ENCODE measurements at regions not wholly inside any gene's neighbourhood (a gene's known extent, or its start where the extent isn't known, plus 50 kb on each side); places are given as distances from the start of the nearest gene placed in this dataset.

DNA sequence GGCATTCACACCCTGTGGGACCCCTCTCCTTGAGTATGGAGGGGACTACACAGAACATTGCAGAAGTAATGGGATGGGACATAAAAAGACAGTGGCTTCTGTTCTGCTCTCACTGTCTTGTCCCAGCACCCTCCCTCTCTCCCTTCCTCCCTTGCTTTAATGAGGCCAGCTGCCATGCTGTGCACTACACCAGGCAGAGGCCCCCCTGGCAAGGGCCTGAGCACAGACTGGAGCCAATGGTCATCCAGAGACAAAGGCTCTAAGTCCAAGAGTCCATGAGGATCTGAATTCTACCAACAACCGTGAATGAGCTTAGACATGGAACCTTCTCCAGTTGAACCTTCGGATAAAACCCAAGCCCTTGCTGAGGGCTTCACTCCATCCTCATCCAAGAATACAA, 263.0 kb downstream of the NDUFA10 start:
- DNase-seq (ENCODE audit: low read depth) = no peak

DNA sequence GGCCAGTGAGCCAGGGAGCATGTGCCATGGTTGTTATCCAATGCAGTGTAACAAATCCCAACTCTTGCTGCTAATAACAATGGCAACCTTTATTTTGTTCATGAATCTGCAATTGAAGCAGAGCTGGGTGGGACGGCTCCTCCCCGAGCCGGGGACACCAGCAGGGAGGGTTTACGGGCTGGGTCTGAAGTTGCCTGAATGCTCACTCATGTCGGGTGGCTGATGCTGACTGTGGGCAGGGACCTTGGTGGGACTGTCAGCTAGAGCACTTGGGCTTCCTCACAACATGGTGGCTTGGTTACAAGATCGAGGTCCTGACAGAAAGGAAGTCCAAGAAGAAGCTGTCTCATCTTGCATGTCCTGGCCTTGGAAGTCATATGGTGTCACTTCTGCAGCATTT, 264.5 kb downstream of the NDUFA10 start:
- DNase-seq (ENCODE audit: low read depth) = no peak

DNA sequence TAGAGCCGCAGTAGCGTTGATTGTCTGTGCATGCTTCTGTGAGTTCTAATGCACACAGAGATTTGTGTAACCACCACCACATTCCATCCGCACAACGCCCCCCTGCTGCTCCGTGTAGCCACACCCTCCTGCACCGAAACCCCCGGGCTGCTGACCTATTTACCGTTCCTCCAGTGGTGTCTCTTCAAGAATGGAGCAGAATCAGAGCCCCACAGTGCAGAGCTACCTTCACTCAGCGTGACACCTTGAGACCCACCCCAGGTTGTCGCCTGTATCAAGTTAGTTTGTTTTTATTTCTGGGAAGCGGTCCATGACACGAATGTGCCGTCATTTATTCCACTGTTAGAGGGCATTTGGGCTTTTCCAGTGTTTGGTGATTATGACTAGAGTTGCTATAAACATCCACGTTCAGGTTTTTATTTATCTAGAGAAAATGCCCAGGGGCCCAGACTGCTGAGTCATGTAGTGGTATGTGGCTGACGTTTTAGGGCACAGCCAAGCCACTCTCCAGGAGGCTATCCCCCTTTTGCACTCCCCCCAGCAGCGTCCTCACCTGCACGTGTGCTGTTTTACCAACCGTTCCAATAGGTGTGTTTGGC, 266.8 kb downstream of the NDUFA10 start:
- no peak for DNase-seq (ENCODE audit: low read depth)

DNA sequence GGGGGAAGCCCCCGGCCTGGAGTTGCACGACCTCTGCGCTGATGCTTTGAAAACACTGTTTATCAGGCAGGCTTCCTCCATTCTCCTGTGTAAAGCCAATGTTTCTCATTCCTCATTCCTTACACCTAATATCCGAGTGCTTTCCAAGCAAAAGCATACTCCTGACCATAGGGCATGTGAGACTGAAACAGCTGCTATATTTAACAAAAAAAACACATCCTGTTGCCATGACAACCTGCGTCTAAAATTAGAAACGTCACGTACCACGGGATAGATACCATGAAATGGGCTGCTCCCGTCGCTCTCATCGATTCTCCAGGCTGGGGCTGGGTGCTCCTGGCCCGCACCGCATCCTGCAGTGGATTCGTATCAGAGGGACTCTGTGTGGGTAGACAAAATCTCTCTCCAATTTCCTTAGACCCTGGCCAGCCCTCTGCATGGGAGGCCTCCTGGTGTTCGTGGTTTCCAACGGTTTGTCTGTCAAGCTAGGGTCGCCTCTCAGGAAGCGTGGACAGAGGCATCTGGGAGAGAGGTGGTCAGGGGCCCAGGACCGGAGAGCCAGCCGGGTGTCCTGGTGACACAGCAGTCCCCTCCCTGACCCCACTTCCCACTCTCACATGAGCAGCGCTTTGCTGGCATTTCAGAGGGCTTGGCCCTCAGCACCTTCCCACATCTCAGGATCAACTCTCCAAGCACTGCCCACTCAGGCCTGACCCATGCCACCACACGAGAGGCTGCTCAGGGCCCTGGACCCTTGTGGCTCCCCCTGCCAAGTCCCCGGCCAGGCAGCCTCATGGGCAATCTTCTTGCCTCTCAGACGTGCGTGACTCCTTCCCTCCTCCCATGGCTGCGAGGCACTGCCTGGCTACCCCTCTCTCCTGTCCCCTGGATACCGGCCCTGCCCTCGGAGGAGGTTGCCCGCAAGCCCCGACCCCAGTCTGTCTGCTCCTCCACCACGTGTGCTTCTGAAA, 268.1 kb downstream of the NDUFA10 start:
- no peak for DNase-seq (ENCODE audit: low read depth)

DNA sequence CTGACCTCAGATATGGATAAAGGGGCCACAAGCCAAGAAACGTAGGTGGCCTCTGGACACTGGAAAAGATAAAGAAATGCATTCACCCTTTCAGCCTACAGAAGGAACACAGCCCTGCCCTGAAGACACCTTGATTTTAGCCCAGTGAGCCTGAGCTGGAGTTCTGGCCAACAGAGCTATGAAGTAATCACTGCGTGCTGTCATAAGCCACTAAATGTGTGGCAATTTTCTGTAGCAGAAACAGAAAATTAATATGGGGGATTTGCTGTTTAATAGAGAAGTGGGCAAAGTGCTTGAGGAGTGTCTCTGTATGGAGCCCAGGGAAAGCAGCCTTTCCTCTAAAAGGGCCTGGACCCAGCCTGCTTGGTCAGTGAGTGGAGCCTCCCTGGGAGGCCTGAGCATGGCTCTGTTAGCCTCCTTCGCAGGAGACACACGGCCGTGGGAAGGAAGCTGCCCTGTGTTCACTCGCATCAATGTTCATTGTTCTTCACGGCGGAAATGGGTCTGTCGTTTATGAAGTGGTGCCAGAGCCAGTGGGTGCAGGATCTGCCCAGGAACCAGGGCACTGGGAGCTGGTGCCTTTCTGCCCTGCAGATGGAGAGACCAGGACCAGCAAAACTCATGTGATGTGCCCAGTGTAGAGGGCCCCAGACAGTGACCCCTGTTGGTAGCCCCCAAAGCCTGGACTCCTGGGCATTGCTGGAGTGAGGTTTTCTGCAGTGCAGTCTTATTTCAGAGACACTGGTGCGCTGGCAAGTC, 268.9 kb downstream of the NDUFA10 start:
- no peak for DNase-seq (ENCODE audit: low read depth)

DNA sequence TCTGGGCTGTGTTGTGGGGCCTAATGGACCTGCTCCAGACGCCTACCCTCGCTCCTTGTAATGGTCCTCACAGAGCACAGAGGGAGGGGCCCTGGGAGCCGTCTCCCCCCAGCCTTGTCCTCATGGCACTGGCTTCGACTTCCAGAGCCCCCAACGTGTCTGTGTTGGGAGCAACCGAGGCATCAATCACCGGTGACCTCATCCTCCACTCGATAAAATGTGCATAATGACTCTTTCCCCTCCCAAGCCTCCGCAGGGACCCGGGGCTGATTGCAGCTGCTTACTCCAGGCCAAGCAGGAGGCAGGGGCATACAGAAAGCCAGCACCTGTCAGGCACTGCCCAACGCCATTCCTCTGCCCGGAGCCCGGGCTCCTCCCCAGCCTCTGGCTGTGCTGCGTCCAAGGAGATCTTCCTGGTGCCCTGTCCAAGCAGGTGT, 271.7 kb downstream of the NDUFA10 start:
- no peak for DNase-seq (ENCODE audit: low read depth)

GRCh38 chr2:239752951-239753350, 272.2 kb downstream of the NDUFA10 start:
- DNase-seq (ENCODE audit: low read depth) = no peak

GRCh38 chr2:239751679-239752355, 273.3 kb downstream of the NDUFA10 start:
- peak; percentile 23 for DNase-seq (ENCODE audit: low read depth)

DNA sequence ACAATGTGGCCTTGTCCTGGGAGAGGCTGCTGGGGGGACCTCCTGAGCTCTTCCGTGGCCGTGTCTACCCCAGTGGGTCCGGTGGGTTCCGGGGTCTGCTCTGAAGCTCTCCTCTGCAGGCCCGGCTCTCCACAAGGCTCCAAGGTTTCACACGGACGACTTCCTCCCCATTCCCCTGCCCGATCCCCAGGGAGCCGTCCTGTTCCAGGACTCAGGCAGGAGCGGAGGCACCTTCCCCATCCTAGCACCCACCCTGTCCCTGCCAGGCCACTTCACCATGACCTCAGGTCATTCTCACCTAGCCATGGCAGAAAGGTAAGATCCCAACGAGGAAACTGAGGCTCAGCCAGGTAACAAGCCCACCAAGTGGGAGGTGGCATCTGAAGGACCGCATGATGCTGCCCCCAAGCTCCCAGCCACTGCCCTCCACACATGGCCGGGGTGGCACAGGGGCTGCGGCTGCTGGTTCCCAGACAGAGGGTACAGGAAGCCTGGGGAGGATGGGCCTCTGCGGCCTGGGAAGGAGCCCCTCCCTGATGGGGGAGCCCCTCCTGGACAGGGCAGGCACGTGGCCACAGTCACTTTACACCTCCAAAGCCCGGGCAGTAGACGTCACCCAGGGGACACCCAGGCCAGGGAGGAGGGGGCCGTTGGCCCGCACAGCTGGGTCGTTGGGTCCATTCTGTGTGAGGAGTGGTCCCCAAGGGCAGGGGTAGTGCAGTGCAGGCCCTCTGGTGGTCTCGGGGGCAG, 274.0 kb downstream of the NDUFA10 start:
- DNase-seq (ENCODE audit: low read depth) = no peak

- DNase-seq (ENCODE audit: low read depth) = no peak
These were observed 274.9 kb downstream of the NDUFA10 start for GRCh38 chr2:239750045-239750835.

DNA sequence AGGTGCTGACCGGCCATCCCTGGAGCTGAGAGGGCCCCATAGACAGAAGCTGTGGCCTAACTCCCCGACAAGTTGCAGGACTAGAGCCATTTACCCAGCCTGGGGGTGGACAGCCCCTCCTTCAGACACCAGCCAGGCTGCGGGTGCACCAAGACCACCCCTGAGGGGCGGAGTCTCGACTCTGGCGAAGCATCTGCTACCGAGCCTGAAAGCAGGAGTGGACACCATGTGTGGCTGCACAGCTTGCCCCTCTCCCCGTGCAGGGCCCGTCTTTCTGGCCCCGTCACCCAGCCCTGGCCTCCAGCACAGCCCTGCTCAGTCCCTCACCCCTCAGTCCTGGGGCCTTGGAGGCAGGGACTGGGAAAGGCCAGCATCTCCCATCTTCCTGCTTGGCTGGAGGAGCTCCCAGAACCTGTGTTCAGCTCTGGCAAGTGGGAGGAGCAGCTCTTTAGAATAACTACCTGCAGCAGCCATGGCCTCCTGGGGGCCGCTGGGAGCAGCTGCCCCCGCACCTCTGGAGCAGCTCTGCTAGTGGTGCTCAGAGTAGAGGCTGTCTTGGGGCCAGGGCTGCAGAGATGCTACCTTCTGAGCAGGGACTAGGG, 275.8 kb downstream of the NDUFA10 start:
- DNase-seq (ENCODE audit: low read depth) = no peak

- no peak for DNase-seq (ENCODE audit: low read depth)
These were observed 276.3 kb downstream of the NDUFA10 start for GRCh38 chr2:239748811-239749210.

DNA sequence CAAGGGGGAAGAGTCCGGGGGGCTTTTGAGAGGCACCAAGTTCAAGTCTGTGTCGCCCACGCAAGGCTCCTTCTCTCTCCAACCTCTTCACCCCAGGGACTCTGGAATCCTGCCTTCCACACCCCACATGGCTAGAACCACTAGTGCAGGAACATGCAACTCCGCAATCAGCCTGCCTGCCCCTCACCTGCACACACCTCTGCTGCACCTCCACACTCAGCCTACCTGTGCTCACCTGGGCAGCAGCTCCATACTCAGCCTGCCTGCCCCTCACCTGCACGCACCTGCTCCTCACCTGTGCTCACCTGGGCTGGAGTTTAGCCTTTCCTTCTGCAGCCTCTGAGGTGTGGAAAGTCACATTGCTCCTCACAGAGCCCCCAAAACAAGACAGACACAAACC, 277.4 kb downstream of the NDUFA10 start:
- DNase-seq (ENCODE audit: low read depth) = no peak

DNA sequence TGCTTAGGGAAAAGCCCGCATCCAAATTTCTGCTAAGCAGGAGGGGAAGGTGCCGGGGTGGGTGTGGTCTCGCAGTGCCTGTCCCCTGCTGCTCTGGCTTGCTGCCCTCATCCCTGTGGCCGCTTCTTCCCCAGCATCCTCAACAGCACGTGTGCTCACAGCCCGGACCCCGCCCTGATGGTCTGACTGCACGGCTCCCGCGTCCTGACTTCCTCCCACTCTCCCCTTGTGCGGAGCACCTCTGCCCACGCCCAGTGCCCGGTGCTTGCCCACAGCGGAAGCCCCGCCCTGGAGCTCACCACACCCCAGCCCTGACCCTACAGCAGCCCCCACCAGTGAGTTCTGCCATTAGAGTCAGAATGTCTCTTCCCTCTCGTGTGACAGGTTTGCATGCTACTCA, 277.9 kb downstream of the NDUFA10 start:
- no peak for DNase-seq (ENCODE audit: low read depth)

DNA sequence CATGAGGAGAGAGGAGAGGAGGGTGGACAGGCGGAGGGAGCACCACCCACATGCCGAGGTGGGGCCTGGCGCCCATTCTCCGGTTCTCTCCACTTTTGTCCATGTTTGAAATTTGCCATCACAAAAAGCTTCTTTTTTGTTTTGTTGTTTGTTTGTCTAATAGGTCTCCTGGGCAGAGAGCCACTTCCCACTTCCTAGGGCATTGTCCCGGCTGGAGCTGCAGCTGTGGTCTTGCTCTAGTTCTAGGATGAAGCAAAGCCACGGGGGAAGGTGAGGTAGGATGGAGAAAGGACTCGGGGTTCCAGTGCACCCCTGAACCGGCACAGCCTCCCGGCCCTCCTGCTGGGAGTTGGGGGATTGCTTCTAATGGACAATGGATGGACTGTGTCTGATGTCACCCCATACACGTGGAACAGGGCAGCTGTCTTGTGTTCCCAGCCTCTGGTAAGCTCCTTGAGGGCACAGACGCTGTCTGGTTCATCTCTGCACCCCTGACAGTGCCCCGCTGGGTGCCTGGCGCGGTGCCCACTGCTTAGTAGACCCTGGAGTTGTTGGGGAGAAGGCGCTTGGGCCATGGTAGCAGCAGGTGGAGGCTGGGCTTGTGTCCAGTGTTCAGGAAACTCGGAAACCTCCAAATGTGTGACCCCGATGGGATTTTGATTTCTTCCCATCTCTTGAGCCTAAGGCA, 278.4 kb downstream of the NDUFA10 start:
- DNase-seq (ENCODE audit: low read depth) = no peak

- no peak for DNase-seq (ENCODE audit: low read depth)
These were observed 279.5 kb downstream of the NDUFA10 start for GRCh38 chr2:239745386-239746227.

DNA sequence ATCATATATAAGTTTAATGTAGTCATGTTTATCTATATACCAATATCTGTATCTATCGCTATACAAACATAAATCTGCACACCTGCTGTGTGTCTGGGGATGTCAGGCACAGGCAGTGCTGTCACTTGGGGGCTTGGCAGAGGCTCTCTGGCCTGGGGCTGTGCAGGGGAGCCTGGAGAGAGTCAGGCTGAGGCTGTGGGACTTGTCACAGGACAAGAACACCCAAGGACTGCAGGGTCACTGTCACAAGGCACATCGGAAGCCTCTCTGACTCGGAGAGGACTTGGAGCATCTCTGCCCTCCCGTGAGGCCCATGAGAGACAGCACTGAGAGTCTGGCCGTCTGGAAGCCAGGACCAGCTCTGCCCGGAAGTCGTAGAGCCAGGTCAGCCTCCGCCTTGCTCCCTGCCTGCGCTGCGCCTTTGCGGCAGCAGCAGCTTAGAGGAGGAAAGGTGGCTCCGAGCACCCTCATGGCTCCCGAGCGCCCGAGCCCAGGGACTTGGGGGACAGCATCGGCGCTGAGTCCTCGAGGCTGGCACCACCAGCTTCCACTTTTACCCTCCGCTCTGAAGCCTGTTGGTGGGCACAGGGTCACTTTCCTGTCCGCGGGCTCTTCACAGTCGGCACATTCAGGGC, 280.3 kb downstream of the NDUFA10 start:
- DNase-seq (ENCODE audit: low read depth) = no peak

GRCh38 chr2:239743206-239743605, 281.9 kb downstream of the NDUFA10 start:
- no peak for DNase-seq (ENCODE audit: low read depth)

Measured in activated T-cell treated with anti-CD3 and anti-CD28 coated beads for 48 hours (primary cell).